ENCODE measurements at regions not wholly inside any gene's neighbourhood (a gene's known extent, or its start where the extent isn't known, plus 50 kb on each side); places are given as distances from the start of the nearest gene placed in this dataset.
"Not testable (repeated sequence)": the region's sequence is repeated elsewhere in the genome, so short reads cannot be mapped to it uniquely, and the experiment has no call there.

- Histone ChIP-seq H3K27ac (ENCODE audit: low read length) (no peak overlapping the region), H3K9me3 (ENCODE audit: insufficient read depth, low read length) (no peaks in the 10 kb centered on the region), H3K4me1 (ENCODE audit: low read length) (no peaks in the 10 kb centered on the region), H3K27me3 (ENCODE audit: low read depth, low read length) (no peaks in the 10 kb centered on the region), H3K4me3 (ENCODE audit: low read length) (no peak overlapping the region), H3K79me2 (ENCODE audit: low read length) (no peaks in the 10 kb centered on the region), H3K4me2 (ENCODE audit: low read length) (no peak overlapping the region), H3K9ac (ENCODE audit: low read length) (no peak overlapping the region), H2AFZ (ENCODE audit: low read depth, low read length) (no peak overlapping the region), H4K20me1 (ENCODE audit: insufficient read depth, low read length) (no peaks in the 10 kb centered on the region), H3K36me3 (replicated peaks; ENCODE audit: low read depth, low read length) (no peaks in the 10 kb centered on the region)
- TF ChIP-seq EZH2phosphoT487 (IDR thresholded peaks at IDR 0.05; ENCODE audit: low read depth) (no peak), CTCF (IDR thresholded peaks at IDR 0.05; ENCODE audit: low read depth, low read length) (no peak)
These were observed 424.7 kb upstream of the ST8SIA4 start for GRCh38 chr5:101327816-101328215.

- Histone ChIP-seq H3K4me2 (ENCODE audit: low read length) (no peak overlapping the region), H2AFZ (ENCODE audit: low read depth, low read length) (no peak overlapping the region), H3K36me3 (replicated peaks; ENCODE audit: low read depth, low read length) (no peaks in the 10 kb centered on the region), H3K9me3 (ENCODE audit: insufficient read depth, low read length) (no peaks in the 10 kb centered on the region), H3K4me1 (ENCODE audit: low read length) (no peaks in the 10 kb centered on the region), H3K79me2 (ENCODE audit: low read length) (no peaks in the 10 kb centered on the region), H3K4me3 (ENCODE audit: low read length) (no peak overlapping the region), H3K27ac (ENCODE audit: low read length) (no peak overlapping the region), H3K9ac (ENCODE audit: low read length) (no peak overlapping the region), H4K20me1 (ENCODE audit: insufficient read depth, low read length) (no peaks in the 10 kb centered on the region), H3K27me3 (ENCODE audit: low read depth, low read length) (no peaks in the 10 kb centered on the region)
- TF ChIP-seq CTCF (IDR thresholded peaks at IDR 0.05; ENCODE audit: low read depth, low read length) (no peak), EZH2phosphoT487 (IDR thresholded peaks at IDR 0.05; ENCODE audit: low read depth) (no peak)
These were observed 423.7 kb upstream of the ST8SIA4 start for GRCh38 chr5:101326766-101327165.

GRCh38 chr5:101316401-101316800 lies 413.3 kb upstream of the ST8SIA4 start:
- H3K4me2 ChIP-seq (ENCODE audit: low read length); H3K36me3 ChIP-seq (replicated peaks; ENCODE audit: low read depth, low read length); H3K79me2 ChIP-seq (ENCODE audit: low read length); H3K4me3 ChIP-seq (ENCODE audit: low read length); H3K27ac ChIP-seq (ENCODE audit: low read length); H3K27me3 ChIP-seq (ENCODE audit: low read depth, low read length); H3K4me1 ChIP-seq (ENCODE audit: low read length); H2AFZ ChIP-seq (ENCODE audit: low read depth, low read length); H3K9me3 ChIP-seq (ENCODE audit: insufficient read depth, low read length); H4K20me1 ChIP-seq (ENCODE audit: insufficient read depth, low read length); H3K9ac ChIP-seq (ENCODE audit: low read length): not testable (repeated sequence)

GRCh38 chr5:101306391-101307137 lies 403.5 kb upstream of the ST8SIA4 start:
- H3K36me3 ChIP-seq (replicated peaks; ENCODE audit: low read depth, low read length), result no peaks in the 10 kb centered on the region
- no peaks in the 10 kb centered on the region for H4K20me1 ChIP-seq (ENCODE audit: insufficient read depth, low read length)
- no peak overlapping the region for H3K9ac ChIP-seq (ENCODE audit: low read length)
- H3K27ac ChIP-seq (ENCODE audit: low read length), result no peak overlapping the region
- no peaks in the 10 kb centered on the region for H3K9me3 ChIP-seq (ENCODE audit: insufficient read depth, low read length)
- no peaks in the 10 kb centered on the region for H3K4me1 ChIP-seq (ENCODE audit: low read length)
- no peak overlapping the region for H3K4me3 ChIP-seq (ENCODE audit: low read length)
- no peak overlapping the region for H3K4me2 ChIP-seq (ENCODE audit: low read length)
- H3K27me3 ChIP-seq (ENCODE audit: low read depth, low read length), result no peaks in the 10 kb centered on the region
- H3K79me2 ChIP-seq (ENCODE audit: low read length), result no peaks in the 10 kb centered on the region
- TF ChIP-seq EZH2phosphoT487 (IDR thresholded peaks at IDR 0.05; ENCODE audit: low read depth), result no peak
- no peak for TF ChIP-seq CTCF (IDR thresholded peaks at IDR 0.05; ENCODE audit: low read depth, low read length)
- no peak overlapping the region for H2AFZ ChIP-seq (ENCODE audit: low read depth, low read length)

Data from OCI-LY3 (cell line).